Right lobe of liver (tissue), 4 donors: ENCODE measurements at regions not wholly inside any gene's neighbourhood (a gene's known extent, or its start where the extent isn't known, plus 50 kb on each side); places are given as distances from the start of the nearest gene placed in this dataset.

ENCODE experiments used
- CTCF ChIP-seq, 4 donors: fragments of 200-600 bp in 3 of 4; fragments of 450-650 bp in 1 of 4; IDR thresholded peaks; one replicate each; pipeline versions ENCODE4 v1.5.1 to v1.8.0; 2016 to 2022; ENCODE audit warnings: antibody characterized with exemption in 4 of 4, mild to moderate bottlenecking in 2 of 4
- POLR2A ChIP-seq: fragments of 450-650 bp; IDR thresholded peaks from one replicate; pipeline ENCODE4 v1.6.1; 2017; ENCODE audit warnings: antibody characterized with exemption, mild to moderate bottlenecking
- donor health status: DM: no; HTN: no; CAD: no.
- donor health status: DM: no; HTN: no; CAD: no.
- donor health status: DM: no; HTN: yes; CAD: no.

GRCh38 chr17:21756856-21757619 is 64.7 kb downstream of the KCNJ18 start:
- TF ChIP-seq POLR2A (no peak), CTCF (IDR thresholded peaks at IDR 0.05) (no peak)
